ENCODE measurements at regions not wholly inside any gene's neighbourhood (a gene's known extent, or its start where the extent isn't known, plus 50 kb on each side); places are given as distances from the start of the nearest gene placed in this dataset.
"Not testable (repeated sequence)": the region's sequence is repeated elsewhere in the genome, so short reads cannot be mapped to it uniquely, and the experiment has no call there.

DNA sequence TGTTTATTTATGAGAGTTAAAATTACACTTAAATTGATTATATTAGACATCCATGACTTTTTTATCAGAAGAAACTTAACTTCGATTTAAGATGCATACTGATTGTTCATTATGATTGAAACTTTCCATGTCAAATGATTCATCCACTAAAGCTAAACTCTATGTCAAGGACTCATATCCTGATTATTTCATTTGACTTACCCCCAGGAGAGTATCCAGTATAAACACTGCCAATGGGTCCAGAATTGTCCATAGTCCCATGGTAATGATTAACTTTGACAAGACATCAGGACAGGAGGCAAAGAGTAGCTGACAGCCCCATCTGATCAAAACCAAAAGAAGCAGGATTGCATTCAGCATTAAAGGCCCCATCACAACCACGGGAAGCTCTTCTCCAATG lies 709.9 kb downstream of the TFAP2A start:
- DNase-seq (ENCODE audit: extremely low read depth, low read depth), result no peak
- TF ChIP-seq, protein P1, sequence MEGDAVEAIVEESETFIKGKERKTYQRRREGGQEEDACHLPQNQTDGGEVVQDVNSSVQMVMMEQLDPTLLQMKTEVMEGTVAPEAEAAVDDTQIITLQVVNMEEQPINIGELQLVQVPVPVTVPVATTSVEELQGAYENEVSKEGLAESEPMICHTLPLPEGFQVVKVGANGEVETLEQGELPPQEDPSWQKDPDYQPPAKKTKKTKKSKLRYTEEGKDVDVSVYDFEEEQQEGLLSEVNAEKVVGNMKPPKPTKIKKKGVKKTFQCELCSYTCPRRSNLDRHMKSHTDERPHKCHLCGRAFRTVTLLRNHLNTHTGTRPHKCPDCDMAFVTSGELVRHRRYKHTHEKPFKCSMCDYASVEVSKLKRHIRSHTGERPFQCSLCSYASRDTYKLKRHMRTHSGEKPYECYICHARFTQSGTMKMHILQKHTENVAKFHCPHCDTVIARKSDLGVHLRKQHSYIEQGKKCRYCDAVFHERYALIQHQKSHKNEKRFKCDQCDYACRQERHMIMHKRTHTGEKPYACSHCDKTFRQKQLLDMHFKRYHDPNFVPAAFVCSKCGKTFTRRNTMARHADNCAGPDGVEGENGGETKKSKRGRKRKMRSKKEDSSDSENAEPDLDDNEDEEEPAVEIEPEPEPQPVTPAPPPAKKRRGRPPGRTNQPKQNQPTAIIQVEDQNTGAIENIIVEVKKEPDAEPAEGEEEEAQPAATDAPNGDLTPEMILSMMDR (IDR thresholded peaks at IDR 0.05; ENCODE audit: low read depth, low read length, missing control alignments), result no peak
- no peak overlapping the region for H3K4me3 ChIP-seq (replicated peaks; ENCODE audit: low read depth, low read length)

DNA sequence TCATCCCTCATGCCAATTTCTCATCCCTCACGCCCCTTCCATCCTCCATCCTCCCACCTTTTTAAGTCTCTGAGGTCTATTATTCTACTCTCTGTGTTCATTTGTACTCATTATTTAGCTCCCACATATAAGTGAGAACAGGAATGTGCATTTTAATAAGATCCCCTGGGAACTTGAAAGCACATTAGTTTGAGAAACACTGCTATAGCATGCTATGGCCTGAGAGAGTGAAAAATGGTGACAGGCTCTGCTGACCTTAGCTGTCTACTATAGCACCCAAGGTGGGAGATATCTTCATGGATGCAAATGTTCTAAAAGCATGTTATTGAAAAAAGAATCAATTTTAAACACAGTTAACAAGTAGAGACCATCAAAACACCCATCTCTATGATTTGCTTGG lies 712.0 kb downstream of the TFAP2A start:
- no peak overlapping the region for H3K4me3 ChIP-seq (replicated peaks; ENCODE audit: low read depth, low read length)
- TF ChIP-seq, protein P1 (IDR thresholded peaks at IDR 0.05; ENCODE audit: low read depth, low read length, missing control alignments), result no peak
- no peak for DNase-seq (ENCODE audit: extremely low read depth, low read depth)

DNA sequence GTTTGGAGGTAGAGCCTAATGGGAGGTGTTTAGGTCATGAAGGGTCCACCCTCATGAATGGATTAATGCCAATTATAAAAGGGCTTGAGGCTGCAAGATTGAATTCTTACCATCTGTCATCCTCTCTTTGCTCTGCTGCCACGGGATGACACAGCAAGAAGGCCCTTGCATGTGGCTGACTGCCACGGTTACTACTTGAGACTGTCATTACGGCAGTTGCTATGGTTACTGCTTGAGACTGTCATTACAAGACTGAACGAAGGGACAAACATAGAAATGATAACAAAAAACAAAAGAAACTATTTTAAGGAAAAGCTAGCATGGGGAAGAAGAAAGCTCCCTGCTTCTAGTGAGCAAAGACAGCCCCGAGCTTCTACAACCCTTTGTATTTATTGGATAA lies 715.0 kb downstream of the TFAP2A start:
- H3K4me3 ChIP-seq (replicated peaks; ENCODE audit: low read depth, low read length), result no peak overlapping the region
- TF ChIP-seq, protein P1 (IDR thresholded peaks at IDR 0.05; ENCODE audit: low read depth, low read length, missing control alignments), result no peak
- no peak for DNase-seq (ENCODE audit: extremely low read depth, low read depth)

DNA sequence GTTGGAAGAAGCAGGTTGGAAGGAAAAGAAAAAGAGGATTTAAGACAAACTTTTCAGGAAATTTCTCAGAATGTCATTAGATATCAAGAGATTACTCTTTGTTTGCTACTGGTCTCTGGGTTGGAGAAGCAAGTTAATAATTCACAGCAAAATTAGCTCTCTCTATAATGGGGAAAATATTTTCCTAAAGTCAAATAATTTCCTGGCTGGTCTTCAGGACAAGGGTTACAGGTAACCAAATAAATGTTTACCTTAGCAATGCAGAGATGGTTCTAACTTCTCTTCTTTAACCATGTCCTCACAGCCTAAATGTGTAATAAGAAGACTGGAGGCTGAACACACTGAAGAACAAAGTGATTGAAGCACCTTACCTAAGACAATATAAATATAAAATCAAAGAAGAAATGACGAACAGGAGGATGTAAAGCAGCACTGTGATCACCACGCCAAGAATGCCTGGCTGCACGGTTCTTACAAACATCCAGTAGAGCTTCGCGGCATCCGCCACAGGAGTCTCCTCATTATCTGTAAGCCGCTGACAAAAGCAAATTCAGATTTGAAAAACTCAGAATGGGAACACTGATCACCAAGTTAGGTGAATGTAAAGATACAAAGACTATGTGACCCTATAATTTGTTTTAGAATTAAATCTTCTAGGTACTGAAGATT lies 717.5 kb downstream of the TFAP2A start:
- no peak for DNase-seq (ENCODE audit: extremely low read depth, low read depth)
- TF ChIP-seq, protein P1 (IDR thresholded peaks at IDR 0.05; ENCODE audit: low read depth, low read length, missing control alignments), result no peak
- no peak overlapping the region for H3K4me3 ChIP-seq (replicated peaks; ENCODE audit: low read depth, low read length)

DNA sequence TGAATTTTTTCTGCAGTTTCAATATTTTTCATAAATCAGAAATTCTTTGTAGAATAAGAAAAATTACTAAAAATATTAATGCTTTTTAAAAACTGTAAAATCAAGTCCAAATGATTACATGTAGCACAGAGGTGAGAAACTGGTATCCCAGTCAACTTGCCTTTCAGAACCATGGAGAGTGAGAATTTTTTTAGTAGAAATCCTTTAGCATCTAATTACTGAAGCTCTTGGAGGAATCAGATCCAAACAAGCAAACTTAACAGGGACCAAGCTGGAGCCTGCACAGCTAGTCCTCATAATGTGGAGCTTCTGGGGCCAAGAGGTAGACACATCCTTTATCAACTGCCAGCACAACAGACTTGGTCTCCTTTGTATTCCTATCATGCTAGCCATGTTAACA lies 724.5 kb downstream of the TFAP2A start:
- TF ChIP-seq, protein P1 (IDR thresholded peaks at IDR 0.05; ENCODE audit: low read depth, low read length, missing control alignments), result no peak
- no peak overlapping the region for H3K4me3 ChIP-seq (replicated peaks; ENCODE audit: low read depth, low read length)
- DNase-seq (ENCODE audit: extremely low read depth, low read depth), result no peak

DNA sequence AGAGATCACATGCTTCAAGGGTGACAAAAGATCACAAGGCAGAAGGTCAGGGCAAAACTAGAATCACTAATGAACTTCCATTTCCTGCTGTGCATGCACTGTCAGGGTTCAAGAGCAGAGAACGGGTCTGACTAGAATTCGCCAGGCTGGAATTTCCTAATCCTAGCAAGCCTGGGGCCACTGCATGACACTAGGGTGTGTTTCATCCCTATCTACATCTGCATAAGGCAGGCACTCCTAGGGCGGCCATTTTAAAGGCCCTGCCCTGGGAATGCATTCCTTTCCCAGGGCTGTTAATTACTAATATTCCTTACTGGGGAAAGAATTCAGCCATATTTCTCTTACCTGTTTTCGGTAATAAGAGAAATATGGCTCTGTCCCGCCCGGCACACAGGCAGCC lies 734.1 kb downstream of the TFAP2A start:
- not testable (repeated sequence) for H3K4me3 ChIP-seq (replicated peaks; ENCODE audit: low read depth, low read length); DNase-seq (ENCODE audit: extremely low read depth, low read depth)

DNA sequence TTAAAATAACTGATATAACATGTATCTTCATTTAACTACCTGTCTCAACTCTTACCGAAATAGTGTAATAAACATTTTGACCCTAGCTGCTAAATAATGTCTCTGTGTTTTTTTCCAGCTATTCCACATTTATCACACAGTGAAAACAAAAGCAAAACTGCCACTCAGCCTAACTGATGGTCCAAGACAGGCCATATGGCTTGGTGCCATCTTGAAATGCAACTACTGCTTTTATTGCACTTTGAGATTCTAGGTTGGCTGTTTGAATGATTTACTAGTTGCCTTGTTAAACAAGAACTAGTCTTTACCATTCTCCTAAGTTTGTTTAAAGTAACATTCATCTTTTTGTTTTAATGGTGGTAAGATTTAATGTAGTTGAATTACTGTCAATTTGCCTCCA lies 739.8 kb downstream of the TFAP2A start:
- no peak for DNase-seq (ENCODE audit: extremely low read depth, low read depth)
- TF ChIP-seq, protein P1 (IDR thresholded peaks at IDR 0.05; ENCODE audit: low read depth, low read length, missing control alignments), result no peak
- no peak overlapping the region for H3K4me3 ChIP-seq (replicated peaks; ENCODE audit: low read depth, low read length)
